ENCODE measurements at regions not wholly inside any gene's neighbourhood (a gene's known extent, or its start where the extent isn't known, plus 50 kb on each side); places are given as distances from the start of the nearest gene placed in this dataset.
"Not testable (repeated sequence)": the region's sequence is repeated elsewhere in the genome, so short reads cannot be mapped to it uniquely, and the experiment has no call there.

GRCh38 chr10:29826801-29827450, 192.2 kb upstream of the SVIL start:
- H3K27me3 Mint-ChIP-seq (ENCODE audit: low read depth), result peaks cover 2% of the 10 kb centered on the region
- H3K36me3 Mint-ChIP-seq (ENCODE audit: low read depth), result peaks cover 2% of the 10 kb centered on the region
- no peak for DNase-seq
- no peak overlapping the region for H3K4me3 Mint-ChIP-seq
- no peak for ATAC-seq
- H3K27ac Mint-ChIP-seq, result no peak overlapping the region
- CTCF ChIA-PET, result no interaction called here
- H3K9me3 Mint-ChIP-seq (ENCODE audit: insufficient read depth), result peaks cover 8% of the 10 kb centered on the region
- peaks cover 2% of the 10 kb centered on the region for H3K4me1 Mint-ChIP-seq (ENCODE audit: low read depth)
- POLR2A ChIA-PET, result no interaction called here

- Mint-ChIP-seq H3K27ac (no peak overlapping the region), H3K4me1 (ENCODE audit: low read depth) (peaks cover 2% of the 10 kb centered on the region), H3K4me3 (no peak overlapping the region), H3K27me3 (ENCODE audit: low read depth) (peaks cover 2% of the 10 kb centered on the region), H3K36me3 (ENCODE audit: low read depth) (peaks cover 2% of the 10 kb centered on the region), H3K9me3 (ENCODE audit: insufficient read depth) (peaks cover 7% of the 10 kb centered on the region)
- DNase-seq (no peak), ATAC-seq (no peak)
- CTCF ChIA-PET, result no interaction called here
- POLR2A ChIA-PET, result no interaction called here
These were observed 191.4 kb upstream of the SVIL start for GRCh38 chr10:29826221-29826620.

GRCh38 chr10:29823553-29824080, 188.8 kb upstream of the SVIL start:
- H3K4me3 Mint-ChIP-seq, result no peak overlapping the region
- no peak for ATAC-seq
- H3K9me3 Mint-ChIP-seq (ENCODE audit: insufficient read depth), result no peaks in the 10 kb centered on the region
- no peak for DNase-seq
- ChIA-PET POLR2A (no interaction called here), CTCF (no interaction called here)
- H3K27ac Mint-ChIP-seq, result no peak overlapping the region
- H3K36me3 Mint-ChIP-seq (ENCODE audit: low read depth), result no peaks in the 10 kb centered on the region
- H3K27me3 Mint-ChIP-seq (ENCODE audit: low read depth), result peaks cover 5% of the 10 kb centered on the region
- H3K4me1 Mint-ChIP-seq (ENCODE audit: low read depth), result no peaks in the 10 kb centered on the region

DNA sequence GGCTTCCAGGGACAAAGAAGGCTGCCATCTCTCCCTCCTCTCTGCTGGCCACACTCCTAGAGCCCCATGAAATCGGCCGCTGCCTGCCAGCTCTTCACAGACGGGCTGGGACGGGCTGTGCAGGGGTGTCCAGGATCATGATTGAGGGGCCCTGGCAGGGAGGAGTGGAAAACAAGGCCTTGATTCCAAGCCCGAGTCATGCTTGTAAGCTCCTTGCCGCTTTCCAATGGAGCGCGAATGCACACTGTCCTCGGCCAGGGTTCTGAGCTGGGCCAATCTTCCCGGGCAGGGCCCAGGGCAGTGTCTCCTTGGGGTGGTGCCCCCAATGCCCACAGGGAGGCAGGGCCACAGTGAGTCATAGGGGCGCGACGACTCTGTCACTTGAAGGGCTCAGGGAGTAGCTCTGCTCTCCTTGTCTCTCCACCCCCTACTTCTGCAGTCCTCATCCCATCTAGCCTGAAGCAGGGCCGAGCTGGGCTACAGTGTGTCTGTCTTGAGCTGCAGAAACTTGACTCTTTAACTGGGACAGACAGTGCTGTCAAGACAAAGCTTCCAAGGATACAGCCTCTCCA, 186.2 kb upstream of the SVIL start:
- Mint-ChIP-seq H3K36me3 (ENCODE audit: low read depth) (no peaks in the 10 kb centered on the region), H3K4me3 (no peak overlapping the region), H3K27me3 (ENCODE audit: low read depth) (peaks cover 10% of the 10 kb centered on the region), H3K27ac (no peak overlapping the region), H3K9me3 (ENCODE audit: insufficient read depth) (no peaks in the 10 kb centered on the region), H3K4me1 (ENCODE audit: low read depth) (no peaks in the 10 kb centered on the region)
- ChIA-PET POLR2A (no interaction called here), CTCF (no interaction called here)
- no peak for ATAC-seq
- no peak for DNase-seq

GRCh38 chr10:29816801-29817558, 182.2 kb upstream of the SVIL start:
- DNase-seq, result no peak
- no peaks in the 10 kb centered on the region for H3K9me3 Mint-ChIP-seq (ENCODE audit: insufficient read depth)
- ChIA-PET CTCF (no interaction called here), POLR2A (no interaction called here)
- peaks cover 8% of the 10 kb centered on the region for H3K27me3 Mint-ChIP-seq (ENCODE audit: low read depth)
- ATAC-seq, result no peak
- peaks cover 5% of the 10 kb centered on the region for H3K4me1 Mint-ChIP-seq (ENCODE audit: low read depth)
- H3K36me3 Mint-ChIP-seq (ENCODE audit: low read depth), result no peaks in the 10 kb centered on the region
- H3K27ac Mint-ChIP-seq, result no peak overlapping the region
- no peak overlapping the region for H3K4me3 Mint-ChIP-seq

DNA sequence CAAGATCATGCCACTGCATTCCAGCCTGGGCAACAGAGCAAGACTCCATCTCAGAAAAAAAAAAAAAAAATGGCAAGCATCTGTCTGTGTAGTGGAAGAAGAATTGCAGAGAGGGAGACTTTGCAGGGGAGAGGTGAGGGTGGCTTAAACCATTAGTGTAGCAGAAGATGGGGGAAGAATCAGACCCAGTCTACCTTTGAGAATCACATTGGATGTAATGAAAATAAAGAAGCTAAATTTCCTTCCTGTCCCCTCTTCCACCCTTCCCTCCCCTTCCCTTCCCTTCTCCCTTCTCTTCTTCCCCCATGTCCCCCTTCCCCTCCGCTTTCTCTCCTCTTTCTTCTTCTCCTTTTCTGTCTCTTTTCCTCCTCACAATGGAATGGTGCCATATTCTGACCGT, 180.8 kb upstream of the SVIL start:
- H3K36me3 Mint-ChIP-seq (ENCODE audit: low read depth), result no peaks in the 10 kb centered on the region
- H3K9me3 Mint-ChIP-seq (ENCODE audit: insufficient read depth), result no peaks in the 10 kb centered on the region
- ChIA-PET POLR2A (no interaction called here), CTCF (no interaction called here)
- DNase-seq (no peak), ATAC-seq (no peak)
- no peak overlapping the region for H3K27ac Mint-ChIP-seq
- H3K4me3 Mint-ChIP-seq, result no peak overlapping the region
- H3K4me1 Mint-ChIP-seq (ENCODE audit: low read depth), result peaks cover 8% of the 10 kb centered on the region
- peaks cover 11% of the 10 kb centered on the region for H3K27me3 Mint-ChIP-seq (ENCODE audit: low read depth)

DNA sequence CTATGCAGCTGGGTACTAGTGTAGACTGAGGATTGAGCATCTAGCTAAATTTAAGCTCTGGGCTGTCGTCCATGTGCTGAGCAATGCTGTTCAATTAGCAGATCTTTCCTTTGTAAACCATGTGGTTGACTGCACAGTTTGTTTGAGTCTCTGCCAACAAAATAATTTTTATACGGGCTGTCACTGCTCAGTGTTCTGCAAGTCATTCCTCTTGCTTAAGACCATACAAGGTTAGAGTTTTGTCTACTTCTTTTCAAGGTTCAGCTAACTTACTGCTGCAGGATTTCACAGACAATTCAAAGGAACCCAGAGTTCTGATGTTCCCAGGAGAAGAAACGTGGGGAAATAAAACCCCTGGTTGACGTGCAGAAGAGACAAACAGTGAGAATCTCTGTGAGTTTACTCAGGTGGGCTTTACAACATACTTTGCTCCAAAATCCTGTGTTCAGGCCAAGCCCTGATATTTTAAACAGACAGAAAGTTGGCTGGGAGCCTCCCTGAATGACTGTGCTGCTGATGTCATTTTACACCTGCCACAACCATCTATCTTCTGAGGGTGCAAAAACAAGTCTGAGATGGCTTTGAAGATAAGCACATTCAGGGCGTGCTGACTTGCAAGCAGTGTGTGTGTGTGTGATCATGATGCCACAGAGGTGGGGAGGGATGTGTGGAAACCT, 177.1 kb upstream of the SVIL start:
- CTCF ChIA-PET, result no interaction called here
- ATAC-seq (peak; percentile 63), DNase-seq (peak; percentile 30)
- Mint-ChIP-seq H3K9me3 (ENCODE audit: insufficient read depth) (no peaks in the 10 kb centered on the region), H3K36me3 (ENCODE audit: low read depth) (no peaks in the 10 kb centered on the region), H3K27ac (no peak overlapping the region), H3K27me3 (ENCODE audit: low read depth) (peaks cover 8% of the 10 kb centered on the region), H3K4me1 (ENCODE audit: low read depth) (peaks cover 8% of the 10 kb centered on the region), H3K4me3 (no peak overlapping the region)
- POLR2A ChIA-PET, result no interaction called here

DNA sequence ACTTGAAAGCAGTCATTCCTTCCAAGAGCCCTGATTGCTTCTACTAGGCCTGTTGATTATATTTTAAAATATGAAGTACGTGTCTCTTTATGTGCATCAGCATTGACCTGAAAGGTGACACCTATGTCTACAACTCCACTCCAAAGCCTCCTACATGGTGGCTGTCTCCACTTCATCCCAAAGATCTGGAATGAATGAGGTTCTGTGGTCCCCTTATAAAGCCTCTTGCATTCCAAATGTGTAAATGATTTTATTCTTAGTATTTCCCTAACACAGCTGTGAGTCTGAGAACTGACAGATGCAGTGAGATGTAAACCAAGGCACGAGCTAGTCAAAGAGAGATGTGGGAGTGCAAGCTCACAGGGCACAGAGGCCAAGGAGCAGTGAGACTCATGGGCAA, 176.0 kb upstream of the SVIL start:
- Mint-ChIP-seq H3K27me3 (ENCODE audit: low read depth) (peaks cover 8% of the 10 kb centered on the region), H3K27ac (no peak overlapping the region), H3K4me3 (no peak overlapping the region), H3K4me1 (ENCODE audit: low read depth) (peaks cover 8% of the 10 kb centered on the region), H3K9me3 (ENCODE audit: insufficient read depth) (no peaks in the 10 kb centered on the region), H3K36me3 (ENCODE audit: low read depth) (no peaks in the 10 kb centered on the region)
- ChIA-PET CTCF (no interaction called here), POLR2A (no interaction called here)
- no peak for DNase-seq
- ATAC-seq, result no peak

DNA sequence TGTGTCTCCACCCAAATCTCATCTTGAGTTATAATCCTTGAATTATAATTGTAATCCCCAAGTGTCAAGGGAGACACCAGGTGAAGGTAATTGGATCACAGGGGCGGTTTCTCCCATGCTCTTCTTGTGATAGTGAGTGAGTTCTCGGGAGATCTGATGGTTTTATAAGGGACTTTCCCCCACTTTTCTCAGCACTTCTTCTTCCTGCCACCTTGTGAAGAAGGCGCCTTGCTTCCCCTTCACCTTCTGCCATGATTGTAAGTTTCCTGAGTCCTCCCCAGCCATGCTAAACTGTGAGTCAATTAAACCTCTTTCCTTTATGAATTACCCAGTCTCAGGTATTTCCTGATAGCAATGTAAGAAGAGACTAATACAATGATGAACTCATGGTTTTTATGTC, 175.5 kb upstream of the SVIL start:
- H3K9me3 Mint-ChIP-seq (ENCODE audit: insufficient read depth); ATAC-seq; H3K36me3 Mint-ChIP-seq (ENCODE audit: low read depth); H3K4me1 Mint-ChIP-seq (ENCODE audit: low read depth); H3K27me3 Mint-ChIP-seq (ENCODE audit: low read depth); H3K27ac Mint-ChIP-seq; CTCF ChIA-PET; H3K4me3 Mint-ChIP-seq; DNase-seq; POLR2A ChIA-PET: not testable (repeated sequence)

- H3K4me3 Mint-ChIP-seq, result no peak overlapping the region
- ATAC-seq (no peak), DNase-seq (no peak)
- H3K4me1 Mint-ChIP-seq (ENCODE audit: low read depth), result peaks cover 8% of the 10 kb centered on the region
- H3K27me3 Mint-ChIP-seq (ENCODE audit: low read depth), result peaks cover 8% of the 10 kb centered on the region
- POLR2A ChIA-PET, result no interaction called here
- no peak overlapping the region for H3K27ac Mint-ChIP-seq
- no peaks in the 10 kb centered on the region for H3K9me3 Mint-ChIP-seq (ENCODE audit: insufficient read depth)
- CTCF ChIA-PET, result no interaction called here
- H3K36me3 Mint-ChIP-seq (ENCODE audit: low read depth), result no peaks in the 10 kb centered on the region
These were observed 174.6 kb upstream of the SVIL start for GRCh38 chr10:29809383-29809782.

GRCh38 chr10:29807163-29807806, 172.5 kb upstream of the SVIL start:
- H3K27ac Mint-ChIP-seq, result no peak overlapping the region
- CTCF ChIA-PET, result no interaction called here

DNA sequence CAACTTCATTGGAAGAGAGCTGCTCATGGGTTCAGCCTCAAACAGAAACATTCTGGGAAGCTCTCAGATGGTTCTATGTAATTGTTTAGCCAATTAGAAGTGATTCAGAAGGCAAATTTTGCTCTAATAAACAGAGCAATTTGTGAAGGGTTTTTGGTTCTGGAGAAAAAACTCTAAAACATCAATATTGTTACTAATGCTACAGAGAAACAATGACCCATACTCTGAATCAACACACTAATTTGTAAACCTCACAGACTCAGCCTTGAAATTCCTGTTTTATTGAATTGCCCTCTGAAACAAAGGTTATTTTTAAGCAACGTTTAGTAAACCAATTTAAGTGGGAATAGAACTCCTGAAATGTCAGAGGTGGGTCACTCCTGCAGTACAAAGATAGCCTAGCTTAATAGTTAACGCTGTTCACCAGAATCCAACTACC, 171.6 kb upstream of the SVIL start:
- no peaks in the 10 kb centered on the region for H3K4me1 Mint-ChIP-seq (ENCODE audit: low read depth)
- ATAC-seq (no peak), DNase-seq (no peak)
- no peak overlapping the region for H3K4me3 Mint-ChIP-seq
- H3K36me3 Mint-ChIP-seq (ENCODE audit: low read depth), result no peaks in the 10 kb centered on the region
- ChIA-PET POLR2A (no interaction called here), CTCF (no interaction called here)
- no peak overlapping the region for H3K27ac Mint-ChIP-seq
- H3K27me3 Mint-ChIP-seq (ENCODE audit: low read depth), result peaks cover 7% of the 10 kb centered on the region
- H3K9me3 Mint-ChIP-seq (ENCODE audit: insufficient read depth), result no peaks in the 10 kb centered on the region

More at GRCh38 chr10:29807163-29807806, 172.5 kb upstream of the SVIL start:
- no peaks in the 10 kb centered on the region for H3K36me3 Mint-ChIP-seq (ENCODE audit: low read depth)
- no peak for ATAC-seq
- no peak for DNase-seq
- peaks cover 6% of the 10 kb centered on the region for H3K4me1 Mint-ChIP-seq (ENCODE audit: low read depth)
- H3K9me3 Mint-ChIP-seq (ENCODE audit: insufficient read depth), result no peaks in the 10 kb centered on the region
- no peak overlapping the region for H3K4me3 Mint-ChIP-seq
- peaks cover 8% of the 10 kb centered on the region for H3K27me3 Mint-ChIP-seq (ENCODE audit: low read depth)
- POLR2A ChIA-PET, result no interaction called here

All from activated CD8-positive, alpha-beta T cell treated with anti-CD3 and anti-CD28 coated beads, Interleukin-2, amount 10 ng/mL, durations not matched to agents 7 days and 5 days (primary cell).